ENCODE measurements at regions not wholly inside any gene's neighbourhood (a gene's known extent, or its start where the extent isn't known, plus 50 kb on each side); places are given as distances from the start of the nearest gene placed in this dataset.

- TF ChIP-seq REST (IDR thresholded peaks at IDR 0.05; ENCODE audit: low read depth, low read length) (no peak), SRF (IDR thresholded peaks at IDR 0.05; ENCODE audit: low read depth in 2 of 2, low read length in 2 of 2) (no peak), EZH2 (IDR thresholded peaks at IDR 0.05; ENCODE audit: borderline replicate concordance, control insufficient read depth, low read depth, low read length) (no peak), E4F1 (IDR thresholded peaks at IDR 0.05; ENCODE audit: borderline replicate concordance, partially characterized antibody) (no peak), STAT3 (IDR thresholded peaks at IDR 0.05; ENCODE audit: low read depth, low read length) (no peak), PBX3 (IDR thresholded peaks at IDR 0.05; ENCODE audit: insufficient replicate concordance, low read depth, low read length) (no peak), ZSCAN29 (IDR thresholded peaks at IDR 0.05) (no peak), TAF1 (IDR thresholded peaks at IDR 0.05; ENCODE audit: borderline replicate concordance, low read depth, low read length) (no peak), NFIC (IDR thresholded peaks at IDR 0.05; ENCODE audit: low read depth, low read length) (peak; percentile 41; the same call in 1 of the 2 replicates), ZBTB40 (IDR thresholded peaks at IDR 0.05; ENCODE audit: borderline replicate concordance) (no peak), EED (IDR thresholded peaks at IDR 0.05; ENCODE audit: low read depth) (no peak), NFYA (IDR thresholded peaks at IDR 0.05; ENCODE audit: borderline replicate concordance, low read depth, low read length) (no peak), POU2F2 (IDR thresholded peaks at IDR 0.05; ENCODE audit: borderline replicate concordance, low read depth, low read length) (0 out of 3 replicates have a peak, but pooled peaks have one; percentile 14), ATF2 (IDR thresholded peaks at IDR 0.05; ENCODE audit: low read length) (no peak; the same call in 1 of the 2 replicates), HCFC1 (IDR thresholded peaks at IDR 0.05; ENCODE audit: low read length) (no peak)
Observed at GRCh38 chrX:13487731-13488505, 81.5 kb upstream of the EGFL6 start (continued).
